ENCODE measurements at regions not wholly inside any gene's neighbourhood (a gene's known extent, or its start where the extent isn't known, plus 50 kb on each side); places are given as distances from the start of the nearest gene placed in this dataset.

- TF ChIP-seq POLR2A (IDR thresholded peaks at IDR 0.05) (no peak), CTCF (IDR thresholded peaks at IDR 0.05) (no peak)
Observed at GRCh38 chr10:8504499-8504898, 450.0 kb downstream of the GATA3 start.
